ENCODE measurements at regions not wholly inside any gene's neighbourhood (a gene's known extent, or its start where the extent isn't known, plus 50 kb on each side); places are given as distances from the start of the nearest gene placed in this dataset.

GRCh38 chr11:11016068-11016467 lies 158.2 kb upstream of the ZBED5 start:
- TF ChIP-seq CTCF (IDR thresholded peaks at IDR 0.05) (no peak), POLR2A (IDR thresholded peaks at IDR 0.05) (no peak)
